HCT116 (cell line): ENCODE measurements at regions not wholly inside any gene's neighbourhood (a gene's known extent, or its start where the extent isn't known, plus 50 kb on each side); places are given as distances from the start of the nearest gene placed in this dataset.

Experiments used
- ATAC-seq: fragments of 200-7000 bp; cut with Tn5 transposase; 2 replicates; pipeline ENCODE4 v1.9.1; 2020; ENCODE audit warnings: mild to moderate bottlenecking, moderate library complexity
- BruUV-seq: library from RNA; stranded (reverse); fragments of 400-500 nt; replicated peaks from 2 replicates; lab custom pipeline; 2021; lab: Mats Ljungman, UMichigan
- CTCF ChIA-PET: fragments of 300-600 bp; sonication (Branson Sonifier 250); formaldehyde crosslinking; loops from one replicate; lab custom pipeline; 2021; ENCODE audit warnings: antibody characterized with exemption; lab: Charles Lee
- POLR2A ChIA-PET: fragments of 300-600, 350-600 bp; sonication (Branson Sonifier 250); formaldehyde crosslinking; loops from one replicate; lab custom pipeline; 2021; ENCODE audit warnings: antibody characterized with exemption; lab: Charles Lee
- RAD21 ChIA-PET, 2 experiments: fragments of 300-600 bp; sonication (Branson Sonifier 250); formaldehyde crosslinking; loops; one replicate each; lab custom pipeline; 2023; ENCODE audit warnings: low total read pairs in 2 of 2; ENCODE audit not compliant: uncharacterized antibody in 2 of 2, unreplicated experiment in 2 of 2, low non-redundant PET in 1 of 2; lab: Charles Lee
- DNase-seq: peaks from one replicate; pipeline ENCODE4 v3.0.0-alpha.2; 2010; ENCODE audit warnings: low read depth, low spot score
- H2AFZ ChIP-seq: fragments of 200-600 bp; shearing (Covaris generic), sonication (generic); 2 replicates; pipeline ENCODE4 v1.6.1; 2017; ENCODE audit warnings: low read depth, mixed run types, mixed read lengths, antibody characterized with exemption, low read length; ENCODE audit not compliant: poor library complexity, severe bottlenecking
- H3K27ac ChIP-seq: 2 replicates; pipeline ENCODE4 v1.5.1; 2012; ENCODE audit warnings: low read depth, low read length
- H3K27me3 ChIP-seq: fragments of 200-600 bp; sonication (generic); 2 replicates; pipeline ENCODE4 v1.6.1; 2016; ENCODE audit warnings: mixed run types, low read length, mixed read lengths; ENCODE audit not compliant: insufficient read depth
- H3K36me3 ChIP-seq, 2 experiments: fragments of 200-500 bp in 1 of 2; fragments of 200-600 bp in 1 of 2; sonication (Bioruptor generic) in 1 of 2; sonication (generic) in 1 of 2; 2 replicates each; pipeline versions ENCODE4 v1.5.1 to v1.6.1; 2014 to 2016; ENCODE audit warnings: low read length in 2 of 2, inconsistent platforms in 1 of 2, mixed read lengths in 1 of 2, mixed run types in 1 of 2; ENCODE audit not compliant: insufficient read depth in 2 of 2, control insufficient read depth in 1 of 2
- H3K4me1 ChIP-seq, 2 experiments: fragments of 200-600 bp in 1 of 2; sonication (generic) in 1 of 2; 2 replicates each; pipeline versions ENCODE4 v1.5.1 to v1.6.1; 2012 to 2017; ENCODE audit warnings: low read length in 2 of 2, inconsistent platforms in 1 of 2, mild to moderate bottlenecking in 1 of 2, mixed read lengths in 1 of 2, mixed run types in 1 of 2, moderate library complexity in 1 of 2; ENCODE audit not compliant: insufficient read depth in 2 of 2, control insufficient read depth in 1 of 2
- H3K4me2 ChIP-seq: fragments of 200-600 bp; sonication (generic); 2 replicates; pipeline ENCODE4 v1.6.1; 2017; ENCODE audit warnings: mixed run types, low read length, mixed read lengths
- H3K4me3 ChIP-seq, 2 experiments: fragments of 200-600 bp in 1 of 2; sonication (generic) in 1 of 2; replicated peaks in 1 of 2; 2 replicates each; pipeline ENCODE4 v1.5.1; 2011 to 2016; ENCODE audit warnings: low read length in 2 of 2, control low read depth in 1 of 2, low read depth in 1 of 2, mild to moderate bottlenecking in 1 of 2, mixed read lengths in 1 of 2, mixed run types in 1 of 2
- H3K79me2 ChIP-seq: fragments of 200-600 bp; sonication (generic); 2 replicates; pipeline ENCODE4 v1.6.1; 2017; ENCODE audit warnings: mild to moderate bottlenecking, mixed run types, low read length, moderate library complexity, mixed read lengths; ENCODE audit not compliant: insufficient read depth
- H3K9ac ChIP-seq: fragments of 200-600 bp; sonication (generic); 2 replicates; pipeline ENCODE4 v1.6.1; 2016; ENCODE audit warnings: low read length, mixed read lengths
- H3K9me2 ChIP-seq: fragments of 200-600 bp; sonication (generic), shearing (Covaris generic); 2 replicates; pipeline ENCODE4 v1.6.1; 2017; ENCODE audit warnings: mixed run types, mild to moderate bottlenecking, moderate library complexity; ENCODE audit not compliant: insufficient read depth
- H3K9me3 ChIP-seq, 2 experiments: fragments of 200-500 bp in 1 of 2; fragments of 200-600 bp in 1 of 2; sonication (Bioruptor generic) in 1 of 2; sonication (generic) in 1 of 2; 2 replicates each; pipeline ENCODE4 v1.6.1; 2014 to 2017; ENCODE audit warnings: low read length in 2 of 2, mixed read lengths in 2 of 2, inconsistent platforms in 1 of 2, low read depth in 1 of 2, mild to moderate bottlenecking in 1 of 2, mixed run types in 1 of 2, moderate library complexity in 1 of 2; ENCODE audit not compliant: control insufficient read depth in 1 of 2, insufficient read depth in 1 of 2
- H4K20me1 ChIP-seq: fragments of 200-600 bp; sonication (generic), shearing (Covaris generic); 2 replicates; pipeline ENCODE4 v1.6.1; 2017; ENCODE audit warnings: mixed run types, mild to moderate bottlenecking, moderate library complexity; ENCODE audit not compliant: insufficient read depth
- ATF3 ChIP-seq: IDR thresholded peaks from 2 replicates; pipeline ENCODE4 v1.6.1; 2012
- CBX3 ChIP-seq: IDR thresholded peaks from 2 replicates; pipeline ENCODE4 v1.6.1; 2012; ENCODE audit warnings: low read depth
- ELF1 ChIP-seq: IDR thresholded peaks from 2 replicates; pipeline ENCODE4 v1.6.1; 2012; ENCODE audit warnings: low read depth, borderline replicate concordance
- EZH2phosphoT487 ChIP-seq: fragments of 200-600 bp; IDR thresholded peaks from 2 replicates; pipeline ENCODE4 v1.6.1; 2018; ENCODE audit warnings: antibody characterized with exemption, borderline replicate concordance
- FOSL1 ChIP-seq: IDR thresholded peaks from 2 replicates; pipeline ENCODE4 v1.6.1; 2012; ENCODE audit warnings: low read depth
- JUND ChIP-seq: IDR thresholded peaks from 2 replicates; pipeline ENCODE4 v1.6.1; 2012
- POLR2A ChIP-seq: IDR thresholded peaks from 2 replicates; pipeline ENCODE4 v1.7.0; 2011; ENCODE audit warnings: borderline replicate concordance; ENCODE audit not compliant: insufficient read depth, insufficient read length; ENCODE audit errors: extremely low read depth
- POLR2AphosphoS5 ChIP-seq: IDR thresholded peaks from 2 replicates; pipeline ENCODE4 v1.6.1; 2011; ENCODE audit warnings: mild to moderate bottlenecking, low read depth, low read length, moderate library complexity
- RAD21 ChIP-seq: IDR thresholded peaks from 2 replicates; pipeline ENCODE4 v1.6.1; 2012; ENCODE audit warnings: low read depth, mild to moderate bottlenecking
- SIN3A ChIP-seq: IDR thresholded peaks from 2 replicates; pipeline ENCODE4 v1.6.1; 2012; ENCODE audit warnings: low read depth
- SP1 ChIP-seq: IDR thresholded peaks from 2 replicates; pipeline ENCODE4 v1.6.1; 2012; ENCODE audit warnings: low read depth
- SRF ChIP-seq: IDR thresholded peaks from 2 replicates; pipeline ENCODE4 v1.6.1; 2012; ENCODE audit warnings: low read depth
- ZFX ChIP-seq: fragments of 450-650 bp; IDR thresholded peaks from 2 replicates; pipeline ENCODE4 v1.6.1; 2017
- intact Hi-C: fragments of 100-400 bp; cut with micrococcal nuclease; formaldehyde crosslinking; loops from 2 replicates; pipeline ENCODE4 v1.10.0; 2022
- TF ChIP-seq, protein P1 (sequence below): IDR thresholded peaks from 2 replicates; pipeline ENCODE4 v1.6.1; 2012

DNA sequence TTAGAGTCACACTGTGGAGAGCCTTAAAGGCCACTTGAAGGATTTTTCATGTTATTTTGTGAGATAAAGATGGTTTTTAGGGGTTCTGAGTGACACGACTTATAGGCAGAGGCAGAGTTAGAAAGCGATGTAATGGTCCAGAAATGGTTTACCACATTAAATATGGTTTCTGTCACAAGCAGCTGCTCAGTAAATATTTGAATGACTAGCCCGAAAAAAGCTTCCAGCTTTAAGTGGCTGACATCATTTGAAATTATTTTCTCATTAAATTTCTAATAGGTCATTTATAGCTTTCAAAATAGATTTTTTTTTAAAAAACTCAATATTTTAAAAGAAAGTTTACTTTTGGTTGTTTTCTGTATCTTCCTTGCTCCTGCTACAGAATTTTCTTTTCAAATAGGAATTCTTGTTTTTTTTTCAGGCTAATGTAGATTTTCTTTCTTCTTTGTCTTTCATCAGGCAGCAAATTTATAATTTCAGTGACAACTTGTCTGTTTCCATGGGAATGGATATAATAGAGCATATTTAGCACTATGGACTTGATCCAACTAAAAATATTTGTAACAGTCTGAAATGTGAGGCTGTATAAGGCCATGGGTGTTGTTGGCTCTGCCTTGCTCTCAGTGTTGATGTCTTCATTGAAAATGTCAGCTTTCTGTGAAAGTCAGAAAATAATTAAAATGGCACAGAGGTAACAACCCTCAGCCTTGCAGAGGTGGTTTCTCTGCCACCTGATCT is 700.0 kb downstream of the TMTC2 start:
- no peaks in the 10 kb centered on the region for H3K36me3 ChIP-seq
- no peaks in the 10 kb centered on the region for H4K20me1 ChIP-seq
- RAD21 ChIA-PET: no interaction called here
- no peak overlapping the region for H3K4me2 ChIP-seq
- H3K4me3 ChIP-seq: no peak overlapping the region
- no TSS peak for BruUV-seq
- no peaks in the 10 kb centered on the region for H3K9me2 ChIP-seq
- ATAC-seq (no peak), DNase-seq (no peak)
- POLR2A ChIA-PET: interaction anchor here (0.7 kb wide), 1 partner anchor 30 kb away, joined by 3 read pairs; no protein-coding TSS in a partner anchor
- intact Hi-C loops: loop anchor here (5.0 kb wide), 1 partner anchor 699 kb away; the partner anchor contains the start of gene TMTC2
- H2AFZ ChIP-seq: no peak overlapping the region
- H3K9ac ChIP-seq: no peak overlapping the region
- H3K27me3 ChIP-seq: no peaks in the 10 kb centered on the region
- CTCF ChIA-PET: interaction anchor here (1.0 to 2.1 kb wide), 4 partner anchors 12 to 700 kb away, joined by 3 to 7 read pairs (median 4); partner anchors contain the start of gene TMTC2
- H3K79me2 ChIP-seq: no peaks in the 10 kb centered on the region
- H3K4me1 ChIP-seq: no peaks in the 10 kb centered on the region
- TF ChIP-seq POLR2A (no peak), POLR2AphosphoS5 (no peak), ELF1 (no peak)
- TF ChIP-seq, protein P1, sequence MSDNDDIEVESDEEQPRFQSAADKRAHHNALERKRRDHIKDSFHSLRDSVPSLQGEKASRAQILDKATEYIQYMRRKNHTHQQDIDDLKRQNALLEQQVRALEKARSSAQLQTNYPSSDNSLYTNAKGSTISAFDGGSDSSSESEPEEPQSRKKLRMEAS: no peak
- TF ChIP-seq, all 23 proteins: peak for 0
- H3K27ac ChIP-seq: no peak overlapping the region
- H3K9me3 ChIP-seq: no peaks in the 10 kb centered on the region

DNA sequence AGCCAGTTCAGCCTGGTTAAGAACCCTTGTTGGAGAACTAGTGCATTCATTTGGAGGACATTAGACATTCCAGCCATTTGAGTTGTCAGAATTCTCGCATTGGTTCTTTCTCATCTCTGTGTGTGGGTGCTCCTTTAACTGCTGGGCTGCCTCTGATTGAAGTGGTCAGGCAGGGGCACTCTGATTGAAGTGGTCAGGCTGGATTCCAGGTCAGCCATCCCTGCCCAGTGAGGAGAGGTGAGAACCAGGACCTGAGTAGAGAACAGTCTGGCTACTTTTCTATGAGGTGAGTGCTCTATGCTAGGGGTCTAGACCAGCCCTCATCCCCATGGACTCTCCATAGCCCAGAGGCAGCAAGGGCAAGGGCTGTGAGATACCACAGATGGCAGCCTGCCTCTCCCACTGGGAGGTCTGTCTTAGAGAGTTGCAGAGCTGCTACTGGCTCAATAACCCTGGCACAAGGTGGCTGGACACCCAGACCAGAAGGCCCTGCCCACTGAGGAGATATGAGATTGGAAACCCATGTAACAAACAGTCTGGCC is 691.6 kb downstream of the TMTC2 start:
- H3K4me2 ChIP-seq: no peak overlapping the region
- RAD21 ChIA-PET: no interaction called here
- intact Hi-C loops: no loop called here
- DNase-seq (no peak), ATAC-seq (no peak)
- TF ChIP-seq SP1: no peak
- TF ChIP-seq POLR2AphosphoS5: no peak
- no peak for TF ChIP-seq ATF3
- no peak for TF ChIP-seq CBX3
- no peak for TF ChIP-seq RAD21
- TF ChIP-seq SIN3A: no peak
- no peak for TF ChIP-seq SRF
- TF ChIP-seq EZH2phosphoT487: no peak
- no peak for TF ChIP-seq FOSL1
- TF ChIP-seq, protein P1: no peak
- TF ChIP-seq JUND: no peak
- no peak for TF ChIP-seq ZFX
- TF ChIP-seq POLR2A: no peak
- no peak overlapping the region for H3K27ac ChIP-seq
- POLR2A ChIA-PET: no interaction called here
- no peaks in the 10 kb centered on the region for H3K4me1 ChIP-seq
- H3K79me2 ChIP-seq: no peaks in the 10 kb centered on the region
- H3K9me3 ChIP-seq: no peaks in the 10 kb centered on the region
- BruUV-seq: no TSS peak
- no peak overlapping the region for H2AFZ ChIP-seq
- CTCF ChIA-PET: no interaction called here
- H3K9ac ChIP-seq: no peak overlapping the region
- H4K20me1 ChIP-seq: no peaks in the 10 kb centered on the region
- H3K36me3 ChIP-seq: no peaks in the 10 kb centered on the region
- no peaks in the 10 kb centered on the region for H3K27me3 ChIP-seq
- H3K4me3 ChIP-seq: no peak overlapping the region
- 0 out of 2 replicates have a peak, but pooled peaks cover 3% of the 10 kb centered on the region for H3K9me2 ChIP-seq
